HepG2 (cell line): ENCODE measurements at regions not wholly inside any gene's neighbourhood (a gene's known extent, or its start where the extent isn't known, plus 50 kb on each side); places are given as distances from the start of the nearest gene placed in this dataset.

Experiments used
- ATAC-seq: fragments of 200-7000 bp; cut with Tn5 transposase; 3 replicates; pipeline ENCODE4 v1.9.1; 2020; ENCODE audit warnings: mild to moderate bottlenecking, moderate library complexity
- BruUV-seq: library from RNA; stranded (reverse); fragments of 400-500 nt; replicated peaks from 2 replicates; lab custom pipeline; 2021; lab: Mats Ljungman, UMichigan
- CTCF ChIA-PET: fragments of 300-600 bp; formaldehyde crosslinking; extraction: SDS; loops from one replicate; lab custom pipeline; 2021; ENCODE audit warnings: low total read pairs, inconsistent platforms, low intra/inter-chr PET ratio; lab: Yijun Ruan, JAX
- POLR2A ChIA-PET: fragments of 350-600 bp; sonication (Branson Sonifier 250); formaldehyde crosslinking; loops from one replicate; lab custom pipeline; 2020; ENCODE audit warnings: antibody characterized with exemption, inconsistent platforms; lab: Yijun Ruan, JAX
- DNase-seq: peaks from one replicate; pipeline ENCODE4 v3.0.0-alpha.2; 2015; ENCODE audit warnings: low spot score
- FAIRE-seq: peaks from 3 replicates; lab custom pipeline; 2011; peaks lifted over from hg19 to GRCh38; lab: Jason Lieb, UNC
- H2AFZ ChIP-seq: one replicate; pipeline ENCODE4 v1.6.1; 2011; ENCODE audit warnings: low read length, inconsistent platforms
- H3K27ac ChIP-seq: fragments of 300-600 bp; 3 replicates; pipeline ENCODE4 v1.8.0; 2011; ENCODE audit warnings: mixed run types, mild to moderate bottlenecking, mixed read lengths, low read length, inconsistent platforms; ENCODE audit not compliant: insufficient read depth; ENCODE audit errors: extremely low read length
- H3K27me3 ChIP-seq, 2 experiments: fragments of 200-600 bp in 1 of 2; 2 replicates in 1 of 2; 3 replicates in 1 of 2; pipeline versions ENCODE4 v1.6.0 to v1.8.0; 2011; ENCODE audit warnings: low read length in 2 of 2, mild to moderate bottlenecking in 2 of 2, moderate library complexity in 2 of 2, inconsistent platforms in 1 of 2; ENCODE audit not compliant: insufficient read depth in 2 of 2, control insufficient read depth in 1 of 2
- H3K36me3 ChIP-seq, 2 experiments: fragments of 200-600 bp in 1 of 2; replicated peaks in 1 of 2; 2 replicates in 1 of 2; 3 replicates in 1 of 2; pipeline versions ENCODE4 v1.5.1 to v1.8.0; 2011; ENCODE audit warnings: low read length in 2 of 2, inconsistent platforms in 1 of 2; ENCODE audit not compliant: insufficient read depth in 2 of 2, control insufficient read depth in 1 of 2
- H3K4me1 ChIP-seq: 2 replicates; pipeline ENCODE4 v1.5.1; 2012; ENCODE audit warnings: low read length, inconsistent platforms; ENCODE audit not compliant: insufficient read depth
- H3K4me2 ChIP-seq: 2 replicates; pipeline ENCODE4 v1.6.0; 2011; ENCODE audit warnings: low read depth, low read length, inconsistent platforms
- H3K4me3 ChIP-seq, 3 experiments: fragments of 200-600 bp in 1 of 3; sonication (generic), shearing (Covaris generic) in 1 of 3; replicated peaks in 1 of 3; 2 replicates each; pipeline ENCODE4 v1.5.1; 2011 to 2016; ENCODE audit warnings: low read length in 3 of 3, inconsistent platforms in 2 of 3, low read depth in 2 of 3, mild to moderate bottlenecking in 2 of 3, control low read depth in 1 of 3, mixed read lengths in 1 of 3; ENCODE audit not compliant: insufficient read depth in 1 of 3
- H3K79me2 ChIP-seq: one replicate; pipeline ENCODE4 v1.6.1; 2011; ENCODE audit warnings: low read length, inconsistent platforms; ENCODE audit not compliant: insufficient read depth
- H3K9ac ChIP-seq: 2 replicates; pipeline ENCODE4 v1.6.0; 2011; ENCODE audit warnings: mild to moderate bottlenecking, low read depth, low read length, inconsistent platforms; ENCODE audit not compliant: insufficient read depth
- H3K9me3 ChIP-seq: 2 replicates; pipeline ENCODE4 v1.5.1; 2012; ENCODE audit warnings: mild to moderate bottlenecking, low read length
- H4K20me1 ChIP-seq: 2 replicates; pipeline ENCODE4 v1.6.0; 2011; ENCODE audit warnings: inconsistent platforms, mild to moderate bottlenecking, low read length, moderate library complexity; ENCODE audit not compliant: insufficient read depth
- AFF4 ChIP-seq: sonication (generic); formaldehyde crosslinking; IDR thresholded peaks from 2 replicates; pipeline ENCODE4 v1.4.0; 2020; ENCODE audit warnings: missing genetic modification reagents
- ATF1 ChIP-seq: IDR thresholded peaks from 2 replicates; pipeline ENCODE4 v1.6.1; 2016; ENCODE audit warnings: mild to moderate bottlenecking, control low read depth
- CREB1 ChIP-seq, 2 experiments: fragments of 450-650 bp in 1 of 2; IDR thresholded peaks; 2 replicates each; pipeline ENCODE4 v1.6.1; 2016 to 2017; ENCODE audit warnings: control low read depth in 1 of 2, mild to moderate bottlenecking in 1 of 2, missing compliant biosample characterization in 1 of 2, missing genetic modification characterization in 1 of 2
- DBP ChIP-seq: sonication (generic); formaldehyde crosslinking; IDR thresholded peaks from 2 replicates; pipeline ENCODE4 v1.4.0; 2020; ENCODE audit warnings: missing genetic modification reagents; ENCODE audit errors: not compliant biosample characterization
- KAT7 ChIP-seq: IDR thresholded peaks from 2 replicates; pipeline ENCODE4 v1.6.1; 2018; ENCODE audit warnings: borderline replicate concordance, missing compliant biosample characterization
- NFYC ChIP-seq: IDR thresholded peaks from 2 replicates; pipeline ENCODE4 v1.6.1; 2016; ENCODE audit warnings: missing genetic modification reagents, missing compliant biosample characterization
- TBP ChIP-seq: sonication (generic); formaldehyde crosslinking; IDR thresholded peaks from 2 replicates; pipeline ENCODE4 v1.5.0; 2020; ENCODE audit warnings: missing genetic modification reagents
- TCF12 ChIP-seq, 2 experiments: fragments of 450-650 bp in 1 of 2; sonication (generic) in 1 of 2; formaldehyde crosslinking in 1 of 2; IDR thresholded peaks; 2 replicates each; pipeline versions ENCODE4 v1.6.1 to v1.8.0; 2017 to 2022; ENCODE audit warnings: antibody characterized with exemption in 1 of 2, mild to moderate bottlenecking in 1 of 2, missing genetic modification reagents in 1 of 2, moderate library complexity in 1 of 2
- TRAFD1 ChIP-seq: sonication (generic); formaldehyde crosslinking; IDR thresholded peaks from 2 replicates; pipeline ENCODE4 v1.5.1; 2020; ENCODE audit warnings: missing genetic modification reagents, mild to moderate bottlenecking, borderline replicate concordance
- ZKSCAN1 ChIP-seq: fragments of 150-350 bp; IDR thresholded peaks from 2 replicates; pipeline ENCODE4 v1.6.1; 2014; ENCODE audit warnings: low read length
- ZNF343 ChIP-seq: sonication (generic); formaldehyde crosslinking; IDR thresholded peaks from 2 replicates; pipeline ENCODE4 v1.4.0; 2020; ENCODE audit warnings: mild to moderate bottlenecking, missing genetic modification reagents
- ZNF503 ChIP-seq: sonication (generic); formaldehyde crosslinking; IDR thresholded peaks from 2 replicates; pipeline ENCODE4 v1.4.0; 2020; ENCODE audit warnings: missing genetic modification reagents
- ZNF713 ChIP-seq: sonication (generic); formaldehyde crosslinking; IDR thresholded peaks from 2 replicates; pipeline ENCODE4 v1.4.0; 2020; ENCODE audit warnings: mild to moderate bottlenecking, missing genetic modification reagents
- ZNF724P ChIP-seq: sonication (generic); formaldehyde crosslinking; IDR thresholded peaks from 2 replicates; pipeline ENCODE4 v1.8.0; 2022; ENCODE audit warnings: missing genetic modification reagents, borderline replicate concordance
- ZNF770 ChIP-seq: sonication (generic); formaldehyde crosslinking; IDR thresholded peaks from 2 replicates; pipeline ENCODE4 v1.5.0; 2020; ENCODE audit warnings: mild to moderate bottlenecking, missing genetic modification reagents
- WGBS: methylation state at CpG from one replicate; pipeline ENCODE4 v1.1.6; 2017; ENCODE audit warnings: low lambda C conversion rate; 5-methylcytosine and 5-hydroxymethylcytosine counted together
- in situ Hi-C: cut with HindIII; loops from 2 replicates; pipeline ENCODE4 v1.10.0; 2017; ENCODE audit warnings: low pct_unique_long_range_greater_than_20kb; ENCODE audit not compliant: extremely low pct_ligation_motif_present
- intact Hi-C: fragments of 100-400 bp; cut with micrococcal nuclease; formaldehyde crosslinking; loops from one replicate; pipeline ENCODE4 v1.10.0; 2022; ENCODE audit not compliant: unreplicated experiment

- POLR2A ChIA-PET: no interaction called here
- CTCF ChIA-PET: no interaction called here
- H4K20me1 ChIP-seq: no peaks in the 10 kb centered on the region
- no peaks in the 10 kb centered on the region for H3K79me2 ChIP-seq
- no peak overlapping the region for H3K4me3 ChIP-seq
- FAIRE-seq (no peak), ATAC-seq (no peak), DNase-seq (no peak)
- peaks cover 0 to 6% of the 10 kb centered on the region in 2 experiments; a peak in 1 of 5 replicates for H3K27me3 ChIP-seq
- H3K27ac ChIP-seq: no peak overlapping the region
- in situ Hi-C loops (no loop called here), intact Hi-C loops (no loop called here)
- H3K9ac ChIP-seq: no peak overlapping the region
- H2AFZ ChIP-seq: no peak overlapping the region
- no peaks in the 10 kb centered on the region for H3K9me3 ChIP-seq
- BruUV-seq: no TSS peak
- WGBS: 0% methylated on average over 1 of the region's 1 CpG
- H3K4me1 ChIP-seq: 0 out of 2 replicates have a peak, but pooled peaks cover 9% of the 10 kb centered on the region
- H3K36me3 ChIP-seq: no peaks in the 10 kb centered on the region
- H3K4me2 ChIP-seq: no peak overlapping the region
- no peak for TF ChIP-seq KAT7 (CRISPR knock-in tag)
- no peak for TF ChIP-seq AFF4 (CRISPR knock-in tag)
- no peak for TF ChIP-seq ZNF713 (CRISPR knock-in tag)
- no peak for TF ChIP-seq NFYC (CRISPR knock-in tag)
- no peak for TF ChIP-seq TBP (CRISPR knock-in tag)
- no peak for TF ChIP-seq TRAFD1 (CRISPR knock-in tag)
- no peak for TF ChIP-seq ZNF770 (CRISPR knock-in tag)
- no peak for TF ChIP-seq ZNF724P (CRISPR knock-in tag)
- no peak for TF ChIP-seq DBP
- TF ChIP-seq ZNF503 (CRISPR knock-in tag): no peak
- TF ChIP-seq ATF1 (CRISPR knock-in tag): no peak
- no peak for TF ChIP-seq CREB1 (IDR thresholded peaks at IDR 0.05)
- no peak for TF ChIP-seq CREB1 (CRISPR knock-in tag; IDR thresholded peaks at IDR 0.05)
- TF ChIP-seq TCF12 (IDR thresholded peaks at IDR 0.05): no peak
- TF ChIP-seq TCF12 (CRISPR knock-in tag; IDR thresholded peaks at IDR 0.05): no peak
- TF ChIP-seq ZKSCAN1: no peak
- no peak for TF ChIP-seq ZNF343 (CRISPR knock-in tag)
Observed at GRCh38 chr4:54946741-54947140, 178.7 kb downstream of the KDR start.
